Kidney (tissue), 13 donors: ENCODE measurements at regions not wholly inside any gene's neighbourhood (a gene's known extent, or its start where the extent isn't known, plus 50 kb on each side); places are given as distances from the start of the nearest gene placed in this dataset.

ENCODE experiments used
- DNase-seq, 5 donors: peaks; one replicate each; pipeline ENCODE4 v3.0.0-alpha.2; 2013 to 2020
- FAIRE-seq: peaks from 2 replicates; lab custom pipeline; 2012; peaks lifted over from hg19 to GRCh38; lab: Jason Lieb, UNC
- H3K27ac ChIP-seq, 2 donors: one replicate each; pipeline ENCODE4 v1.7.0; 2013; ENCODE audit warnings: low read depth in 2 of 2, low read length in 2 of 2, inconsistent platforms in 1 of 2
- H3K27me3 ChIP-seq: one replicate; pipeline ENCODE4 v1.7.1; 2013; ENCODE audit warnings: low read length, inconsistent platforms; ENCODE audit not compliant: control insufficient read depth, insufficient read depth
- H3K36me3 ChIP-seq, 3 donors: one replicate each; pipeline versions ENCODE4 v1.7.0 to v1.7.1; 2013; ENCODE audit warnings: low read length in 3 of 3, control low read depth in 1 of 3, inconsistent platforms in 1 of 3; ENCODE audit not compliant: insufficient read depth in 3 of 3, control insufficient read depth in 2 of 3
- H3K4me1 ChIP-seq, 3 donors: one replicate each; pipeline versions ENCODE4 v1.7.0 to v1.7.1; 2013; ENCODE audit warnings: low read length in 3 of 3, inconsistent platforms in 1 of 3, low read depth in 1 of 3; ENCODE audit not compliant: control insufficient read depth in 2 of 3, insufficient read depth in 2 of 3
- H3K4me3 ChIP-seq, 3 donors: one replicate each; pipeline versions ENCODE4 v1.7.0 to v1.8.1; 2013; ENCODE audit warnings: low read length in 3 of 3, control low read depth in 1 of 3, inconsistent platforms in 1 of 3
- H3K9ac ChIP-seq, 3 donors: one replicate each; pipeline versions ENCODE4 v1.7.0 to v1.7.1; 2013; ENCODE audit warnings: low read length in 3 of 3, control low read depth in 1 of 3, inconsistent platforms in 1 of 3
- H3K9me3 ChIP-seq, 3 donors: one replicate each; pipeline versions ENCODE4 v1.7.0 to v1.7.1; 2013; ENCODE audit warnings: low read length in 3 of 3, control low read depth in 1 of 3, inconsistent platforms in 1 of 3; ENCODE audit not compliant: control insufficient read depth in 2 of 3, insufficient read depth in 1 of 3
- intact Hi-C: fragments of 100-400 bp; cut with DNase I; formaldehyde crosslinking; loops from one replicate; pipeline ENCODE4 v1.11.1; 2022
- TF ChIP-seq, protein P1 (sequence below): IDR thresholded peaks from 3 replicates; pipeline ENCODE4 v1.5.1; 2012; ENCODE audit warnings: mild to moderate bottlenecking, moderate library complexity, borderline replicate concordance; ENCODE audit not compliant: insufficient read depth; ENCODE audit errors: extremely low read depth
- donor health status: control.
- donor health status: control.
- donor health status: control.
- donor health status: control.
- donor health status: control.
- donor health status: DM: yes; HTN: yes; CAD: no.
- donor health status: Normal renal cell carcinoma (clear cell type).

DNA sequence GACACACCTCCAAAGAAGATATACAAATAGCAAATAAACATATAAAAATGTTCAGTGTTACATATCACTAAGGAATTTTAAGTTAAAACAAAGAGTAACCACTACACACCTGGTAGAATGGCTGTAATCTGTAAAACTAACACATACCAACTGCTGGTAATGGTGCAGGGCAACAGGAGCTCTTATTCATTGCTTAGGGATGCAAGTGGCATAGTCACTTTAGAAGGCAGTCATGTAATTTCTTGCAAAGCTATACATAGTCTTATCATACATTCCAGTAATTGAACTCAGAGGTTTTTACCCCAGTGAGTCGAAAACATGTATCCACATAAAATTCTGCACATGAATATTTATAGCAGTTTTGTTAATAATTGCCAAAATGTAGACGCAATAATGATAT lies 906.8 kb upstream of the CITED2 start:
- Histone ChIP-seq H3K27me3 (no peaks in the 10 kb centered on the region), H3K4me1 (peaks cover 0 to 4% (median 4%) of the 10 kb centered on the region in 3 donors), H3K27ac (no peak overlapping the region), H3K36me3 (no peaks in the 10 kb centered on the region), H3K9me3 (no peaks in the 10 kb centered on the region), H3K9ac (no peak overlapping the region), H3K4me3 (no peak overlapping the region)
- TF ChIP-seq, protein P1, sequence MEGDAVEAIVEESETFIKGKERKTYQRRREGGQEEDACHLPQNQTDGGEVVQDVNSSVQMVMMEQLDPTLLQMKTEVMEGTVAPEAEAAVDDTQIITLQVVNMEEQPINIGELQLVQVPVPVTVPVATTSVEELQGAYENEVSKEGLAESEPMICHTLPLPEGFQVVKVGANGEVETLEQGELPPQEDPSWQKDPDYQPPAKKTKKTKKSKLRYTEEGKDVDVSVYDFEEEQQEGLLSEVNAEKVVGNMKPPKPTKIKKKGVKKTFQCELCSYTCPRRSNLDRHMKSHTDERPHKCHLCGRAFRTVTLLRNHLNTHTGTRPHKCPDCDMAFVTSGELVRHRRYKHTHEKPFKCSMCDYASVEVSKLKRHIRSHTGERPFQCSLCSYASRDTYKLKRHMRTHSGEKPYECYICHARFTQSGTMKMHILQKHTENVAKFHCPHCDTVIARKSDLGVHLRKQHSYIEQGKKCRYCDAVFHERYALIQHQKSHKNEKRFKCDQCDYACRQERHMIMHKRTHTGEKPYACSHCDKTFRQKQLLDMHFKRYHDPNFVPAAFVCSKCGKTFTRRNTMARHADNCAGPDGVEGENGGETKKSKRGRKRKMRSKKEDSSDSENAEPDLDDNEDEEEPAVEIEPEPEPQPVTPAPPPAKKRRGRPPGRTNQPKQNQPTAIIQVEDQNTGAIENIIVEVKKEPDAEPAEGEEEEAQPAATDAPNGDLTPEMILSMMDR: no peak
- intact Hi-C loops: no loop called here
- DNase-seq (peak in 2 of 5 donors; percentile 25 to 35), FAIRE-seq (no peak)

DNA sequence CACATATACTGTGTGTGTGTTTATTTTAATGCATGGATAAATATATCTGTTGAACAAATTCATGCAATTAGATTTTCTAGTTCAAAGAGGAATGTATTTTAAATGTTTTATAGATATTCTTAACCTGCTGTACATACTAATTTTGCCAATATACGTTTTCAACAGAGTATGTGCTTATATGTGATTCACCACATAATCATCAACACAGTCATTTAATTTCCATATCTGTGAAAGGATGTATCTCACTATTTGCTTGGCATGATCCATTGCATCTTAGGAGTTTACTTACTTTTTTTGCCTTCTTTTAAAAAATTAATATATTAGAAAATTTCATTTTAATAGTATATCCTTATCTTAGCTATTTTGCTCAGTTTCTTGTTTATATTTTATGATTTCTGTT lies 902.3 kb upstream of the CITED2 start:
- Histone ChIP-seq H3K27me3 (no peaks in the 10 kb centered on the region), H3K4me1 (peaks cover 0 to 2% (median 0%) of the 10 kb centered on the region in 3 donors), H3K4me3 (no peak overlapping the region), H3K36me3 (no peaks in the 10 kb centered on the region), H3K9me3 (no peaks in the 10 kb centered on the region), H3K9ac (no peak overlapping the region), H3K27ac (no peak overlapping the region)
- DNase-seq: no peak
- intact Hi-C loops: no loop called here
- no peak for FAIRE-seq
- TF ChIP-seq, protein P1: no peak

DNA sequence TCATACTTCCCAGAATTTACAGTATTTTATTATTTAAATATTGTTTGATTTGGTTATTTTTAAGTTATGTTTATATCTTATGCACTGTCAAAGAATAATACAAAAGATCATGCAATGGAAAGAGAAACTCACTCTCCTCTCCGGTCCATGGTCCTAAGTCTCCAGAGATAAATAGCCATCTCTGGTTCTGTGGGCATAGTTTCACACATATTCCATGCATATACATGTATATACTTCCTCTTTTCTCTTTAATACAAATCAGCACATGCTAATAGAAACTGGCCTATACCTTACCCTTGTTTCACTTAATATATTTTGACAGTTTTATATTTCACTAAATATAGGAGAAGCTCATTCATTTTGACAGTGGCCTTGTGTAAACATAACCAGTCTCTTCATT lies 901.7 kb upstream of the CITED2 start:
- no peaks in the 10 kb centered on the region for H3K9me3 ChIP-seq
- H3K27ac ChIP-seq: no peak overlapping the region
- no peaks in the 10 kb centered on the region for H3K4me1 ChIP-seq
- H3K36me3 ChIP-seq: no peaks in the 10 kb centered on the region
- DNase-seq (no peak), FAIRE-seq (no peak)
- no peak overlapping the region for H3K4me3 ChIP-seq
- intact Hi-C loops: no loop called here
- no peak overlapping the region for H3K9ac ChIP-seq
- TF ChIP-seq, protein P1: no peak
- no peaks in the 10 kb centered on the region for H3K27me3 ChIP-seq

DNA sequence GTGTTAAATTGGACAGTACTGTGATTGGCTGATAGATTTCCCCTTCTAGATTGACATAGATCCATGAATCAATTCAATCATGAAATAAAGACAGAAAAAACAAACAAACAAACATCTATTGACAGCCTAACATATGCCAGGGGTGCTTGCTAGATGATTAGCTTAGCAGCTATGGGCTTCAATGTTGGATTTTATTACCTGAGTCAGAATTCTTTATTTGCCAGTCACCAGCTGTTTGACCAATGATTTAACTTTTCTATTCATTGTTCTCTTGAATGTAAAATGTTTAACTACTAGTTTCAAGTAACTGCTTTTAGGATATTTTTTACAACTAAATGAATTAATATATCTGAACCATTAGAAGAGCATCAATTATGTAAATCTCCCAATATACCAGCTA lies 901.3 kb upstream of the CITED2 start:
- DNase-seq (no peak), FAIRE-seq (no peak)
- intact Hi-C loops: no loop called here
- Histone ChIP-seq H3K27ac (no peak overlapping the region), H3K9ac (no peak overlapping the region), H3K36me3 (no peaks in the 10 kb centered on the region), H3K4me3 (no peak overlapping the region), H3K27me3 (no peaks in the 10 kb centered on the region), H3K9me3 (no peaks in the 10 kb centered on the region), H3K4me1 (no peaks in the 10 kb centered on the region)
- TF ChIP-seq, protein P1: no peak
